Astrocyte (in vitro differentiated cells and primary cell): ENCODE measurements at regions not wholly inside any gene's neighbourhood (a gene's known extent, or its start where the extent isn't known, plus 50 kb on each side); places are given as distances from the start of the nearest gene placed in this dataset.
"Not testable (repeated sequence)": the region's sequence is repeated elsewhere in the genome, so short reads cannot be mapped to it uniquely, and the experiment has no call there.

ENCODE experiments used
- DNase-seq: peaks from one replicate; pipeline ENCODE4 v3.0.0-alpha.2; 2010; ENCODE audit warnings: low read depth
- FAIRE-seq: peaks from 2 replicates; lab custom pipeline; 2011; peaks lifted over from hg19 to GRCh38; lab: Jason Lieb, UNC
- H2AFZ ChIP-seq: 2 replicates; pipeline ENCODE4 v1.6.0; 2012; ENCODE audit warnings: low read depth, low read length, inconsistent platforms
- H3K27ac ChIP-seq: 2 replicates; pipeline ENCODE4 v1.5.1; 2011; ENCODE audit warnings: low read depth, low read length, inconsistent platforms
- H3K27me3 ChIP-seq: 2 replicates; pipeline ENCODE4 v1.6.0; 2011; ENCODE audit warnings: low read length, inconsistent platforms; ENCODE audit not compliant: insufficient read depth
- H3K36me3 ChIP-seq: 2 replicates; pipeline ENCODE4 v1.5.1; 2011; ENCODE audit warnings: low read length, inconsistent platforms; ENCODE audit not compliant: insufficient read depth
- H3K4me1 ChIP-seq: 2 replicates; pipeline ENCODE4 v1.5.1; 2011; ENCODE audit warnings: low read length, inconsistent platforms; ENCODE audit not compliant: insufficient read depth
- H3K4me2 ChIP-seq: 2 replicates; pipeline ENCODE4 v1.6.0; 2012; ENCODE audit warnings: low read length, inconsistent platforms
- H3K4me3 ChIP-seq: 2 replicates; pipeline ENCODE4 v1.5.1; 2011; ENCODE audit warnings: low read depth, mild to moderate bottlenecking, low read length, inconsistent platforms; ENCODE audit not compliant: insufficient read depth
- H3K79me2 ChIP-seq: 2 replicates; pipeline ENCODE4 v1.6.0; 2012; ENCODE audit warnings: mild to moderate bottlenecking, low read length, inconsistent platforms; ENCODE audit not compliant: insufficient read depth
- H3K9ac ChIP-seq: 2 replicates; pipeline ENCODE4 v1.6.0; 2012; ENCODE audit warnings: mild to moderate bottlenecking, low read length, inconsistent platforms
- H3K9me3 ChIP-seq: 2 replicates; pipeline ENCODE4 v1.5.1; 2012; ENCODE audit warnings: low read depth, mild to moderate bottlenecking, low read length, inconsistent platforms; ENCODE audit not compliant: insufficient read depth
- H4K20me1 ChIP-seq: 2 replicates; pipeline ENCODE4 v1.6.0; 2012; ENCODE audit warnings: low read length, inconsistent platforms; ENCODE audit not compliant: insufficient read depth
- H3K27ac Mint-ChIP-seq: one replicate; pipeline ENCODE4 v1.8.0; 2021; ENCODE audit warnings: mild to moderate bottlenecking, mixed read lengths; ENCODE audit not compliant: unreplicated experiment
- H3K27me3 Mint-ChIP-seq: one replicate; pipeline ENCODE4 v1.8.0; 2021; ENCODE audit warnings: low read depth, mixed read lengths; ENCODE audit not compliant: unreplicated experiment
- H3K36me3 Mint-ChIP-seq: one replicate; pipeline ENCODE4 v1.8.0; 2021; ENCODE audit warnings: low read depth, mixed read lengths; ENCODE audit not compliant: unreplicated experiment
- H3K4me1 Mint-ChIP-seq: one replicate; pipeline ENCODE4 v1.8.0; 2021; ENCODE audit warnings: low read depth, mixed read lengths; ENCODE audit not compliant: unreplicated experiment
- H3K4me3 Mint-ChIP-seq: one replicate; pipeline ENCODE4 v1.8.0; 2021; ENCODE audit warnings: mild to moderate bottlenecking, moderate library complexity, mixed read lengths; ENCODE audit not compliant: unreplicated experiment
- H3K9me3 Mint-ChIP-seq: one replicate; pipeline ENCODE4 v1.8.0; 2021; ENCODE audit warnings: mild to moderate bottlenecking, mixed read lengths; ENCODE audit not compliant: unreplicated experiment

GRCh38 chr2:87658976-87659375 is 88.9 kb upstream of the PLGLB2 start:
- not testable (repeated sequence) for H3K36me3 Mint-ChIP-seq, H4K20me1 ChIP-seq, H2AFZ ChIP-seq, H3K27ac ChIP-seq, H3K4me3 ChIP-seq, H3K9me3 ChIP-seq, H3K4me2 ChIP-seq, H3K27ac Mint-ChIP-seq, H3K79me2 ChIP-seq, DNase-seq, H3K9ac ChIP-seq, H3K36me3 ChIP-seq, H3K4me1 Mint-ChIP-seq, H3K4me3 Mint-ChIP-seq, FAIRE-seq, H3K4me1 ChIP-seq, H3K27me3 ChIP-seq, H3K9me3 Mint-ChIP-seq, H3K27me3 Mint-ChIP-seq

GRCh38 chr2:87660164-87660563 is 87.7 kb upstream of the PLGLB2 start:
- not testable (repeated sequence) for H3K4me3 Mint-ChIP-seq, H3K27me3 Mint-ChIP-seq, H3K27ac Mint-ChIP-seq, H3K36me3 Mint-ChIP-seq, H3K4me1 ChIP-seq, H3K4me2 ChIP-seq, H4K20me1 ChIP-seq, H3K36me3 ChIP-seq, H3K4me3 ChIP-seq, H3K9ac ChIP-seq, H3K4me1 Mint-ChIP-seq, H3K27ac ChIP-seq, H3K9me3 Mint-ChIP-seq, H3K27me3 ChIP-seq, DNase-seq, H2AFZ ChIP-seq, H3K9me3 ChIP-seq, FAIRE-seq, H3K79me2 ChIP-seq

- H2AFZ ChIP-seq, H3K36me3 Mint-ChIP-seq, H3K9me3 Mint-ChIP-seq, H3K27ac ChIP-seq, FAIRE-seq, H3K4me3 ChIP-seq, DNase-seq, H3K27me3 ChIP-seq, H3K27me3 Mint-ChIP-seq, H3K4me1 Mint-ChIP-seq, H3K4me3 Mint-ChIP-seq, H3K4me1 ChIP-seq, H3K9me3 ChIP-seq, H3K79me2 ChIP-seq, H3K36me3 ChIP-seq, H4K20me1 ChIP-seq, H3K27ac Mint-ChIP-seq, H3K9ac ChIP-seq, H3K4me2 ChIP-seq: not testable (repeated sequence)
These were observed 85.3 kb upstream of the PLGLB2 start for GRCh38 chr2:87662316-87663290.

GRCh38 chr2:87663347-87663746 is 84.5 kb upstream of the PLGLB2 start:
- not testable (repeated sequence) for H3K4me1 Mint-ChIP-seq, H3K9ac ChIP-seq, DNase-seq, H4K20me1 ChIP-seq, FAIRE-seq, H3K4me3 Mint-ChIP-seq, H3K27me3 ChIP-seq, H3K36me3 Mint-ChIP-seq, H3K4me1 ChIP-seq, H3K36me3 ChIP-seq, H3K27me3 Mint-ChIP-seq, H3K9me3 Mint-ChIP-seq, H3K4me3 ChIP-seq, H2AFZ ChIP-seq, H3K79me2 ChIP-seq, H3K27ac ChIP-seq, H3K4me2 ChIP-seq, H3K9me3 ChIP-seq, H3K27ac Mint-ChIP-seq

GRCh38 chr2:87667027-87667426 is 80.9 kb upstream of the PLGLB2 start:
- not testable (repeated sequence) for H3K4me1 Mint-ChIP-seq, H3K27ac ChIP-seq, H3K79me2 ChIP-seq, H4K20me1 ChIP-seq, DNase-seq, H3K4me3 Mint-ChIP-seq, H3K9ac ChIP-seq, H3K27me3 ChIP-seq, H3K9me3 Mint-ChIP-seq, H3K4me2 ChIP-seq, H3K36me3 ChIP-seq, H3K36me3 Mint-ChIP-seq, H2AFZ ChIP-seq, H3K4me1 ChIP-seq, H3K27ac Mint-ChIP-seq, H3K27me3 Mint-ChIP-seq, H3K4me3 ChIP-seq, H3K9me3 ChIP-seq, FAIRE-seq

GRCh38 chr2:87668361-87668760 is 79.5 kb upstream of the PLGLB2 start:
- not testable (repeated sequence) for H3K27ac Mint-ChIP-seq, H3K79me2 ChIP-seq, H3K9ac ChIP-seq, H3K4me3 ChIP-seq, H3K4me1 ChIP-seq, H3K36me3 ChIP-seq, DNase-seq, H3K9me3 Mint-ChIP-seq, FAIRE-seq, H3K27me3 ChIP-seq, H3K4me2 ChIP-seq, H4K20me1 ChIP-seq, H3K9me3 ChIP-seq, H3K27ac ChIP-seq, H3K27me3 Mint-ChIP-seq, H3K36me3 Mint-ChIP-seq, H3K4me1 Mint-ChIP-seq, H3K4me3 Mint-ChIP-seq, H2AFZ ChIP-seq
